H1 (cell line): ENCODE measurements at regions not wholly inside any gene's neighbourhood (a gene's known extent, or its start where the extent isn't known, plus 50 kb on each side); places are given as distances from the start of the nearest gene placed in this dataset.

Source experiments
- CTCF ChIA-PET: fragments of 300-600 bp; sonication (Branson Sonifier 250); formaldehyde crosslinking; loops from one replicate; lab custom pipeline; 2021; ENCODE audit not compliant: partially characterized antibody; lab: Charles Lee
- POLR2A ChIA-PET: fragments of 300-600 bp; sonication (Branson Sonifier 250); formaldehyde crosslinking; loops from one replicate; lab custom pipeline; 2021; ENCODE audit warnings: inconsistent platforms; ENCODE audit not compliant: partially characterized antibody; lab: Charles Lee
- DNase-seq, 2 experiments: peaks; one replicate each; pipeline versions ENCODE4 v3.0.0 to v3.0.0-alpha.2; 2010 to 2022; ENCODE audit warnings: low spot score in 2 of 2, low read depth in 1 of 2, mixed read lengths in 1 of 2
- FAIRE-seq: peaks from 2 replicates; lab custom pipeline; 2011; peaks lifted over from hg19 to GRCh38; lab: Jason Lieb, UNC
- H2AFZ ChIP-seq: 2 replicates; pipeline ENCODE4 v1.8.1; 2012; ENCODE audit warnings: low read length, inconsistent platforms
- H2AK5ac ChIP-seq: 2 replicates; pipeline ENCODE4 v1.6.1; 2013; ENCODE audit warnings: low read depth, low read length
- H2BK120ac ChIP-seq: replicated peaks from 2 replicates; pipeline ENCODE3; 2013; ENCODE audit warnings: low read depth, low read length, inconsistent platforms
- H2BK12ac ChIP-seq: 2 replicates; pipeline ENCODE4 v1.6.1; 2013; ENCODE audit warnings: low read depth, low read length
- H2BK15ac ChIP-seq: 2 replicates; pipeline ENCODE4 v1.6.1; 2013; ENCODE audit warnings: low read length
- H2BK20ac ChIP-seq: 2 replicates; pipeline ENCODE4 v1.6.1; 2013; ENCODE audit warnings: low read length
- H2BK5ac ChIP-seq: 2 replicates; pipeline ENCODE4 v1.6.1; 2013; ENCODE audit warnings: low read depth, low read length
- H3K14ac ChIP-seq: 2 replicates; pipeline ENCODE4 v1.6.1; 2013; ENCODE audit warnings: inconsistent platforms; ENCODE audit not compliant: insufficient read length
- H3K18ac ChIP-seq: 2 replicates; pipeline ENCODE4 v1.6.1; 2013; ENCODE audit warnings: low read length; ENCODE audit errors: extremely low read depth
- H3K23ac ChIP-seq: 2 replicates; pipeline ENCODE4 v1.6.1; 2013; ENCODE audit warnings: inconsistent platforms; ENCODE audit not compliant: insufficient read length
- H3K23me2 ChIP-seq: 2 replicates; pipeline ENCODE4 v1.6.1; 2013; ENCODE audit warnings: low read depth, low read length
- H3K27ac ChIP-seq: 2 replicates; pipeline ENCODE4 v1.6.1; 2011; ENCODE audit warnings: low read depth, low read length, inconsistent platforms
- H3K27me3 ChIP-seq, 4 experiments: replicated peaks in 1 of 4; 1 replicate in 1 of 4; 2 replicates in 3 of 4; pipeline versions ENCODE4 v1.6.1 to v1.8.1; 2011 to 2013; ENCODE audit warnings: low read length in 3 of 4, mild to moderate bottlenecking in 3 of 4, inconsistent platforms in 2 of 4, mixed read lengths in 2 of 4, moderate library complexity in 1 of 4; ENCODE audit not compliant: control insufficient read depth in 3 of 4, insufficient read depth in 3 of 4; ENCODE audit errors: extremely low read depth in 1 of 4
- H3K36me3 ChIP-seq, 4 experiments: 2 replicates each; pipeline versions ENCODE4 v1.6.1 to v1.8.1; 2011 to 2013; ENCODE audit warnings: mild to moderate bottlenecking in 4 of 4, low read length in 3 of 4, moderate library complexity in 2 of 4, control low read depth in 1 of 4, inconsistent platforms in 1 of 4; ENCODE audit not compliant: insufficient read depth in 4 of 4, control insufficient read depth in 2 of 4
- H3K4ac ChIP-seq: replicated peaks from 2 replicates; pipeline ENCODE3; 2013; ENCODE audit warnings: low read length, low read depth, mixed read lengths, inconsistent platforms; ENCODE audit not compliant: insufficient read length
- H3K4me1 ChIP-seq, 4 experiments: replicated peaks in 1 of 4; 1 replicate in 1 of 4; 2 replicates in 3 of 4; pipeline versions ENCODE4 v1.6.1 to v1.8.1; 2011 to 2013; ENCODE audit warnings: low read length in 3 of 4, inconsistent platforms in 2 of 4, mixed read lengths in 1 of 4; ENCODE audit not compliant: insufficient read depth in 4 of 4, control insufficient read depth in 3 of 4
- H3K4me2 ChIP-seq, 2 experiments: 2 replicates each; pipeline versions ENCODE4 v1.6.1 to v1.8.1; 2011 to 2013; ENCODE audit warnings: low read depth in 2 of 2, low read length in 2 of 2, control low read depth in 1 of 2, inconsistent platforms in 1 of 2, mild to moderate bottlenecking in 1 of 2; ENCODE audit not compliant: insufficient read depth in 1 of 2
- H3K4me3 ChIP-seq, 4 experiments: fragments of 200-600, 300-600 bp in 1 of 4; sonication (generic), shearing (Covaris generic), sonication (Bioruptor Twin) in 1 of 4; 2 replicates each; pipeline versions ENCODE4 v1.5.1 to v1.8.1; 2011 to 2016; ENCODE audit warnings: low read length in 4 of 4, low read depth in 3 of 4, control low read depth in 2 of 4, inconsistent platforms in 2 of 4, mild to moderate bottlenecking in 2 of 4, mixed read lengths in 1 of 4, moderate library complexity in 1 of 4; ENCODE audit not compliant: insufficient read depth in 2 of 4; ENCODE audit errors: extremely low read depth in 1 of 4
- H3K56ac ChIP-seq: replicated peaks from 2 replicates; pipeline ENCODE3; 2013; ENCODE audit warnings: low read depth, mild to moderate bottlenecking, mixed read lengths, low read length, inconsistent platforms; ENCODE audit not compliant: insufficient read length
- H3K79me1 ChIP-seq: 2 replicates; pipeline ENCODE4 v1.6.1; 2013; ENCODE audit warnings: low read depth, low read length, control low read depth
- H3K79me2 ChIP-seq, 2 experiments: 2 replicates each; pipeline versions ENCODE4 v1.6.1 to v1.8.1; 2012 to 2013; ENCODE audit warnings: low read length in 2 of 2, mild to moderate bottlenecking in 2 of 2, inconsistent platforms in 1 of 2; ENCODE audit not compliant: insufficient read depth in 2 of 2, control insufficient read depth in 1 of 2
- H3K9ac ChIP-seq, 4 experiments: replicated peaks in 1 of 4; 1 replicate in 1 of 4; 2 replicates in 3 of 4; pipeline versions ENCODE4 v1.6.1 to v1.8.1; 2011 to 2013; ENCODE audit warnings: low read depth in 3 of 4, low read length in 3 of 4, control low read depth in 2 of 4, mild to moderate bottlenecking in 2 of 4, moderate library complexity in 2 of 4, inconsistent platforms in 1 of 4; ENCODE audit errors: extremely low read depth in 1 of 4
- H3K9me3 ChIP-seq, 2 experiments: 2 replicates each; pipeline versions ENCODE4 v1.6.1 to v1.8.1; 2012 to 2013; ENCODE audit warnings: mild to moderate bottlenecking in 2 of 2, moderate library complexity in 2 of 2, control low read depth in 1 of 2, inconsistent platforms in 1 of 2, low read depth in 1 of 2, low read length in 1 of 2, mixed read lengths in 1 of 2; ENCODE audit not compliant: insufficient read depth in 2 of 2
- H4K20me1 ChIP-seq, 2 experiments: replicated peaks in 1 of 2; 2 replicates each; pipeline versions ENCODE3 to v1.8.1; 2011 to 2013; ENCODE audit warnings: inconsistent platforms in 2 of 2, low read length in 2 of 2, mild to moderate bottlenecking in 1 of 2; ENCODE audit not compliant: insufficient read depth in 2 of 2, control insufficient read depth in 1 of 2
- H4K5ac ChIP-seq: 2 replicates; pipeline ENCODE4 v1.6.1; 2013; ENCODE audit warnings: low read length, low read depth, mixed read lengths, inconsistent platforms; ENCODE audit not compliant: insufficient read length
- H4K8ac ChIP-seq: 2 replicates; pipeline ENCODE4 v1.8.0; 2013; ENCODE audit warnings: mild to moderate bottlenecking, moderate library complexity, low read length, inconsistent platforms; ENCODE audit not compliant: insufficient read depth; ENCODE audit errors: extremely low read depth
- H4K91ac ChIP-seq: replicated peaks from 2 replicates; pipeline ENCODE3; 2013; ENCODE audit warnings: low read length, mixed read lengths, inconsistent platforms; ENCODE audit not compliant: insufficient read length
- TAF7 ChIP-seq: optimal IDR thresholded peaks from 2 replicates; pipeline ENCODE3; 2011; ENCODE audit warnings: low read depth, mild to moderate bottlenecking, inconsistent platforms, low read length, moderate library complexity, borderline replicate concordance
- WGBS, 2 experiments: shearing (Covaris generic) in 1 of 2; methylation state at CpG; one replicate each; pipeline versions ENCODE4 v1.1.6 to v1.1.7; 2013 to 2015; ENCODE audit warnings: low lambda C conversion rate in 2 of 2, mixed read lengths in 2 of 2, inconsistent platforms in 1 of 2, low coverage in 1 of 2, missing lambda C conversion rate in 1 of 2; ENCODE audit not compliant: insufficient replicate concordance in 2 of 2, insufficient coverage in 1 of 2, insufficient read length in 1 of 2; ENCODE audit errors: extremely low coverage in 1 of 2, missing lambda C conversion rate in 1 of 2; 5-methylcytosine and 5-hydroxymethylcytosine counted together
- TF ChIP-seq, protein P1 (sequence below), 3 experiments: IDR thresholded peaks; 1 replicate in 2 of 3; 2 replicates in 1 of 3; pipeline versions ENCODE4 v1.5.1 to v1.6.1; 2011; ENCODE audit warnings: low read length in 3 of 3, mild to moderate bottlenecking in 3 of 3, inconsistent platforms in 2 of 3, low read depth in 1 of 3, moderate library complexity in 1 of 3; ENCODE audit not compliant: insufficient read depth in 1 of 3; ENCODE audit errors: control extremely low read depth in 1 of 3

DNA sequence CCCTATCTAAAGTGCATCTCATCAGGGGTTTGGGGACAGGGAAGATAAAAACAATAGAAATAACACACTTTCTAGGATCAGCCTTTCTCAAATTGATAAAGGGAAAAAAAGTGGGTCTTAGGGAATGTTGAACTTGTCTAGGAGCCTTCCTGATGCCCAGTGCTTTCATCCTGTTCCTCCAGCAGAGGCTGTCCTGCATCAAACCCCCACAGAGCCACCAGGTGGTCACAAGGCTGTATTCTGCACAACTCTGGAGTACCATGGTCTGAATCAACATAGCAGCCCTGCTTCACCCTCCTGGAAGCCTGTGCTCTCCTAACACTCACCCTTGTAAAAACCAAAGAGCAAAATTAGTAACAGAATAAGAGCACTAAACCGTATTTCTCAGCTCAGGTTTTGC, 118.5 kb upstream of the SLC25A36 start:
- Histone ChIP-seq H2BK12ac (no peak overlapping the region), H2BK5ac (no peak overlapping the region), H2BK120ac (no peak overlapping the region), H3K27ac (no peak overlapping the region), H4K8ac (no peak overlapping the region), H3K9me3 (no peaks in the 10 kb centered on the region), H2BK15ac (no peak overlapping the region), H2AK5ac (no peak overlapping the region), H3K27me3 (no peaks in the 10 kb centered on the region), H3K56ac (no peak overlapping the region), H3K4me3 (no peak overlapping the region), H4K5ac (no peak overlapping the region), H3K4ac (no peak overlapping the region), H4K20me1 (no peaks in the 10 kb centered on the region), H3K36me3 (no peaks in the 10 kb centered on the region), H2BK20ac (no peak overlapping the region), H3K23ac (no peak overlapping the region), H3K14ac (no peak overlapping the region), H3K9ac (no peak overlapping the region), H3K79me1 (no peaks in the 10 kb centered on the region), H3K18ac (no peak overlapping the region), H4K91ac (no peak overlapping the region), H3K4me1 (peaks cover 2 to 6% (median 3%) of the 10 kb centered on the region in 4 experiments; a peak in 2 of 7 replicates), H2AFZ (peak overlapping the region; percentile 17; the same call in 1 of the 2 replicates), H3K79me2 (no peaks in the 10 kb centered on the region), H3K23me2 (no peaks in the 10 kb centered on the region), H3K4me2 (no peak overlapping the region)
- no peak for TF ChIP-seq TAF7
- TF ChIP-seq, protein P1, sequence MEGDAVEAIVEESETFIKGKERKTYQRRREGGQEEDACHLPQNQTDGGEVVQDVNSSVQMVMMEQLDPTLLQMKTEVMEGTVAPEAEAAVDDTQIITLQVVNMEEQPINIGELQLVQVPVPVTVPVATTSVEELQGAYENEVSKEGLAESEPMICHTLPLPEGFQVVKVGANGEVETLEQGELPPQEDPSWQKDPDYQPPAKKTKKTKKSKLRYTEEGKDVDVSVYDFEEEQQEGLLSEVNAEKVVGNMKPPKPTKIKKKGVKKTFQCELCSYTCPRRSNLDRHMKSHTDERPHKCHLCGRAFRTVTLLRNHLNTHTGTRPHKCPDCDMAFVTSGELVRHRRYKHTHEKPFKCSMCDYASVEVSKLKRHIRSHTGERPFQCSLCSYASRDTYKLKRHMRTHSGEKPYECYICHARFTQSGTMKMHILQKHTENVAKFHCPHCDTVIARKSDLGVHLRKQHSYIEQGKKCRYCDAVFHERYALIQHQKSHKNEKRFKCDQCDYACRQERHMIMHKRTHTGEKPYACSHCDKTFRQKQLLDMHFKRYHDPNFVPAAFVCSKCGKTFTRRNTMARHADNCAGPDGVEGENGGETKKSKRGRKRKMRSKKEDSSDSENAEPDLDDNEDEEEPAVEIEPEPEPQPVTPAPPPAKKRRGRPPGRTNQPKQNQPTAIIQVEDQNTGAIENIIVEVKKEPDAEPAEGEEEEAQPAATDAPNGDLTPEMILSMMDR (IDR thresholded peaks at IDR 0.05; ENCODE audit: control extremely low read depth in 1 of 3, insufficient read depth in 1 of 3, low read depth in 1 of 3, low read length in 3 of 3): peak in 1 of 3 experiments; percentile 19; a peak in 1 of 4 replicates
- FAIRE-seq: no peak
- 70% methylated on average over 1 of the region's 1 CpG; no CpG with 5 or more reads in 1 of the 2 experiments for WGBS, 2 experiments
- ChIA-PET POLR2A (no interaction called here), CTCF (no interaction called here)
- no peak for DNase-seq
